ENCODE measurements at regions not wholly inside any gene's neighbourhood (a gene's known extent, or its start where the extent isn't known, plus 50 kb on each side); places are given as distances from the start of the nearest gene placed in this dataset.
"Not testable (repeated sequence)": the region's sequence is repeated elsewhere in the genome, so short reads cannot be mapped to it uniquely, and the experiment has no call there.

- TF ChIP-seq EZH2 (IDR thresholded peaks at IDR 0.05; ENCODE audit: borderline replicate concordance) (no peak), CTCF (IDR thresholded peaks at IDR 0.05; ENCODE audit: poor library complexity) (peak; percentile 7), EZH2phosphoT487 (IDR thresholded peaks at IDR 0.05; ENCODE audit: low read depth, severe bottlenecking, unreplicated experiment) (no peak)
- no peak for DNase-seq (ENCODE audit: low spot score)
- Histone ChIP-seq H4K20me1 (ENCODE audit: insufficient read depth, poor library complexity, severe bottlenecking) (no peaks in the 10 kb centered on the region), H3K4me1 (ENCODE audit: insufficient read depth) (no peaks in the 10 kb centered on the region), H3K36me3 (replicated peaks; ENCODE audit: insufficient read depth, low read depth) (no peaks in the 10 kb centered on the region), H3K4me3 (no peak overlapping the region), H3K27ac (no peak overlapping the region), H3K4me2 (no peak overlapping the region), H3K9me3 (ENCODE audit: low read depth) (no peaks in the 10 kb centered on the region), H3K9me2 (replicated peaks; ENCODE audit: insufficient read depth) (no peaks in the 10 kb centered on the region), H2AFZ (no peak overlapping the region), H3K27me3 (no peaks in the 10 kb centered on the region), H3K79me2 (no peaks in the 10 kb centered on the region)
- WGBS (ENCODE audit: low lambda C conversion rate, missing lambda C conversion rate): 72% methylated on average over 6 of the region's 6 CpGs
Observed at GRCh38 chr14:97164021-97164420, 366.8 kb downstream of the VRK1 start.

- no peak for DNase-seq (ENCODE audit: low spot score)
- Histone ChIP-seq H3K4me3 (no peak overlapping the region), H2AFZ (no peak overlapping the region), H3K4me1 (ENCODE audit: insufficient read depth) (no peaks in the 10 kb centered on the region), H3K36me3 (replicated peaks; ENCODE audit: insufficient read depth, low read depth) (no peaks in the 10 kb centered on the region), H3K27me3 (no peaks in the 10 kb centered on the region), H3K79me2 (no peaks in the 10 kb centered on the region), H3K27ac (no peak overlapping the region), H3K9me2 (replicated peaks; ENCODE audit: insufficient read depth) (no peaks in the 10 kb centered on the region), H4K20me1 (ENCODE audit: insufficient read depth, poor library complexity, severe bottlenecking) (no peaks in the 10 kb centered on the region), H3K9me3 (ENCODE audit: low read depth) (no peaks in the 10 kb centered on the region), H3K4me2 (no peak overlapping the region)
- TF ChIP-seq EZH2phosphoT487 (IDR thresholded peaks at IDR 0.05; ENCODE audit: low read depth, severe bottlenecking, unreplicated experiment): no peak
- TF ChIP-seq EZH2 (IDR thresholded peaks at IDR 0.05; ENCODE audit: borderline replicate concordance): no peak
- TF ChIP-seq CTCF (IDR thresholded peaks at IDR 0.05; ENCODE audit: poor library complexity): no peak
- WGBS (ENCODE audit: low lambda C conversion rate, missing lambda C conversion rate): 93% methylated on average over 7 of the region's 7 CpGs
Observed at GRCh38 chr14:97166497-97166896, 369.3 kb downstream of the VRK1 start.

- not testable (repeated sequence) for H3K36me3 ChIP-seq (replicated peaks; ENCODE audit: insufficient read depth, low read depth); H3K9me2 ChIP-seq (replicated peaks; ENCODE audit: insufficient read depth); H4K20me1 ChIP-seq (ENCODE audit: insufficient read depth, poor library complexity, severe bottlenecking); H3K4me3 ChIP-seq; H2AFZ ChIP-seq; H3K9me3 ChIP-seq (ENCODE audit: low read depth); DNase-seq (ENCODE audit: low spot score); H3K4me1 ChIP-seq (ENCODE audit: insufficient read depth); H3K79me2 ChIP-seq; H3K27ac ChIP-seq; H3K4me2 ChIP-seq; H3K27me3 ChIP-seq
- WGBS (ENCODE audit: low lambda C conversion rate, missing lambda C conversion rate): 98% methylated on average over 3 of the region's 3 CpGs
Observed at GRCh38 chr14:97167577-97167976, 370.4 kb downstream of the VRK1 start.

GRCh38 chr14:97172644-97173043 is 375.5 kb downstream of the VRK1 start:
- WGBS (ENCODE audit: low lambda C conversion rate, missing lambda C conversion rate): 95% methylated on average over 2 of the region's 2 CpGs
- no peaks in the 10 kb centered on the region for H3K4me1 ChIP-seq (ENCODE audit: insufficient read depth)
- no peak overlapping the region for H2AFZ ChIP-seq
- no peaks in the 10 kb centered on the region for H3K36me3 ChIP-seq (replicated peaks; ENCODE audit: insufficient read depth, low read depth)
- no peak overlapping the region for H3K4me3 ChIP-seq
- no peaks in the 10 kb centered on the region for H3K27me3 ChIP-seq
- no peak overlapping the region for H3K27ac ChIP-seq
- H3K4me2 ChIP-seq: no peak overlapping the region
- no peaks in the 10 kb centered on the region for H4K20me1 ChIP-seq (ENCODE audit: insufficient read depth, poor library complexity, severe bottlenecking)
- no peaks in the 10 kb centered on the region for H3K79me2 ChIP-seq
- H3K9me2 ChIP-seq (replicated peaks; ENCODE audit: insufficient read depth): no peaks in the 10 kb centered on the region
- no peak for DNase-seq (ENCODE audit: low spot score)
- TF ChIP-seq EZH2 (IDR thresholded peaks at IDR 0.05; ENCODE audit: borderline replicate concordance) (no peak), EZH2phosphoT487 (IDR thresholded peaks at IDR 0.05; ENCODE audit: low read depth, severe bottlenecking, unreplicated experiment) (no peak), CTCF (IDR thresholded peaks at IDR 0.05; ENCODE audit: poor library complexity) (no peak)
- no peaks in the 10 kb centered on the region for H3K9me3 ChIP-seq (ENCODE audit: low read depth)
